HG03097 (cell line): ENCODE measurements at regions not wholly inside any gene's neighbourhood (a gene's known extent, or its start where the extent isn't known, plus 50 kb on each side); places are given as distances from the start of the nearest gene placed in this dataset.

Experiments used
- ATAC-seq: cut with Tn5 transposase; IDR thresholded peaks from one replicate; pipeline ENCODE4 v1.9.1; 2021; ENCODE audit not compliant: unreplicated experiment, low FRiP score

DNA sequence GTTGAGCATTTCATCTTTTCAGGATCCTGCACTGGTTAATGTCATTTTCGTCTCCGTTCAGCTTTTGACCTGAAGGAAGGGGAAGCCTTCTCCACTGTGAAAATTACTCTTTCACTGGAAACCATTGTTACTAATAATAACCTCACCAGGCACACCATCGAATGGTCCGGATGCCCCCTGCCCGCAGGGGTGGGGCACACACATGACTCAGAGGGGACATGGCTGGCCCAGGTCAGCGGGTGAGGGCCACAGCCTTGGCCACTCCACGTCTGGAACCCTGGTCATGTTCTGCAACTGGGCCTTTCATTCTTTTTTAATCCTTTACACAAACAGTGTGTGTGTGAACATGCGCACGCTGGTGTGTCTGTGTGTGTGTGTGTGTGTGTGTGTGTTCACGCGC, 191.8 kb downstream of the BCOR start:
- no peak for ATAC-seq

DNA sequence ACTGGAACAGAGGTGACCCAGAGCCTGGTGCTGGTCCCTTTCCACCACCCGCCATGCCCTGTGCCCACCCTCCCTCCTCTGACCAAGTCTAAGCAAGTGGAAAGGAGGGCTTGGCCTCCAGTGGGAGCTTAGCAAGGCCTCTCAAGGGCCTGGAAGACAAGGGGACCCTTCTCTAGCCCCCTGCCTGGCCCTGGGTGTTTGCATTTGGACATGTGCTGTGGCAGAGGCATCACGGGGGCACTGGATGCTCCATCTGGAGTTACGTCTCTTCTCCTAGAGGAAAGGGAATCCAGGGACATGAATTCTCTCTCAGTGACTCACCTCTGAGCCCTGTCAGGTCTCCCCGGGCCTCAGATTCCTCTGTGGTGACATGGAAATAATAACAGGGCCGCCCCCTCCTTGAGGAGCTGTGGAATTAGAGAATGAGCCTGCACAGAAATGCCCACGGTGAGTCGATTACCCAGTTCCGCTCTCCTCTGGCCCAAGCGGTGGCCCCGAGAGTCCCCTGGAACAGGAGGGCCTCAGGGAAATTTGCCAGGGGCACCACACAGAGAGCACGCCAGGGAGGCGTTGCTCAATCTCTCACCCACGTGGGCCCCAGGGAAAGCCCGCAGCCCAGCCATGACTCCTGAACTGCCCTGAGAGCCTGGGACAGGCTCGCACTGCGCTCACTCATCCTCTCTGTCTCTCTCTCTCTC, 189.6 kb downstream of the BCOR start:
- ATAC-seq: no peak

DNA sequence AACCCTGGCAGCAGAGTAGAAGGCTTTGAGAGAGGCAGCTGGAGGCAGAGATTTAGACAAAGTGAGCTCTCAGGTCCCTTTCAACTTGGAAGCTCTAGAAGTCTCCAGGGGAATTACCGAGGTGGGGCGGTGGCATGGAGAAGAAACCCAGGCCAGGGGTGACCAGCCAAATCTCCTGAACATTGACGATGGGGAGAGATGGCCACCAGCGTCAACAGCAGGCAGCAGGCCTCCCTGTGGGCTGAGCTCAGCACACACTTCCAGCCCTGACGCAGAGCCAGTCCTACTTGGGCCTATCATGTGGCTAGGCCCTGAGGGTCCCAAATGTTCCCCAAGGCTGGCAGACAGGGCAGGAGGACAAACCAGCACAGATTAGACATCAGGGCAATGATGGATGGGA, 187.8 kb downstream of the BCOR start:
- no peak for ATAC-seq

DNA sequence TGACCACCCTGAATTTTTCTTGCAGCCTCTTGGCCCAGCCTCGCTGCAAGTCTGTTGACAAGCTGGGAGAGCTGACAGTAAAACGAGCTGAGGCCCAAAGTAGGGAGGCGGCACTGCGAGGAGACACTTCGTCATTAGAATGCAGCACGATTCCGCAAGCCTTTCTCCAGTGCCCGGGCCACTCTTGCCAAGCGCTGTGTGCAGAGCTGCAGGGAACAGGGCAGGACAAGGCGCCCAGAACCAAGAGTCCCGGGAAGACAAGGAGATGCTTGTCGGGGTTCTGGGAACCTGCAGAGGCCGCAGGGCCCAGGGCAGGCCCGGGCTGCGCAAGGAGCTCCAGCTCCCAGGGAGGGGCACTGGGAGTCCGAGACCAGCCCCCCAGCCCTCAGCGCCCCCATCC, 187.1 kb downstream of the BCOR start:
- no peak for ATAC-seq

DNA sequence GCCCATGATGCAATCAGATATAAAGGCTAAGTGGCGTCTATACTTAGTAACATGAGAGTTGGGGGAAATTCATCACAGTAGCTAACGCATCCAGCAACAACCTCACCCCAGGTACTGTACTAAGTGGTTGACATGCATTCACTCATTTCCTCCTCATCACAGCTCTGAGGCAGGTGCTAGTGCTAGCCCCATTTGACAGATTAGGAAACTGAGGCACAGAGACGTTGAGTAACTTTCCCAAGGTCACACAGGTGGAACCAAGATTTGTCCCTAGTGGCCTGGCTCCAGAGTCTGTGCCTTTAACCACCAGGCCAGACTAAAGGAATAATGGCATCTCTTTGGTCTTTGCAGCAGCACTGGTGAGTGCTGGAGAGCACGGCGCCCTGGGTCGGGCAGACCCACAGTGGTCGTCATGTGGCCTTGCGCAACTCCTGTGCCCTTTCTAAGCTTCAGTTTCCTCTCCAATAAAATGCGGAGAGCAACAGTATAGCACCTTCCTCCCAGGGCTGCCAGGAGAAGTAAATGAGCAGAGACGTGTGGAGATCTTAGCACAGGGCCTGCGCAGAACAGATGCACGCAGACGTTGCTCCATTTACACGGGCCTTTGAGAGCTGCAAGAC, 186.4 kb downstream of the BCOR start:
- no peak for ATAC-seq

DNA sequence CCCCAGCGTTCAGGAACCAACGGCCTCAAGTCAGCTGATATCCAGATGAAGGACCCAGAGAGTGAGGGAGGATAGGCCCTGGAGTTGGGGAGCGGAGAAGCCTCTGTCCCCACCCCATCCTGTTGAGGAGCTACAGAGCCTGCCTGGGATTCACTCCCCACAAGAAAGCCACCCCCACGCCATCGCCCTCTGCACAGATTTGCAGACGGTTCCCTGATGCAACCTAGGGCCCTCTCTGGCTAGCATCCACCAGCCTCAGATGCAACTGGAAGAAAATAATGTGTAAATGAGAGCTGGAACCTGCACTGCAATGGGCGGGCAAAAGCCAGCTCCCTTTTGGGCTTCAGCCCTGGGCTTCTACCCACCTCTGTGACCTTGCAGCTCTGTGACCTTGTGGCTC, 185.6 kb downstream of the BCOR start:
- no peak for ATAC-seq

DNA sequence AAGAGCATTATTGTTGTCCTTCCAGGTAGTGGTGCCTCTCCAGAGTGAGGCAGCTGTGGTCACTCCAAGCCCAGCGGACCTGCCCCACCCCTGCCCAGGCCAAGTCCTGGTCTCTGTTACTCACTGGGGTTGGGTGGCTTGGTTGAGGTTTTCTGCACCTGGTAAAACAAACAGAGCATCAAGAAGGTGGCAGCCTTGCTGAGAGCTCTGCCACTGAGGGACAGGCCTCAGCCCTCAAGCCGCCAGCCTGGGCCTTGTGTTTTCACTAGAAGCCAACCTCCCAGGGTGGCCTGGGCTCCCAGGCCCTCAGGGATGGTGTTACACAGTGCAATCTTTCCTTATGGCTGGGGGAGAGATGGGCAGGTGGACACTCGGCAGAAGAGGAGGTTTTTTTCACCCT, 182.7 kb downstream of the BCOR start:
- ATAC-seq: no peak

DNA sequence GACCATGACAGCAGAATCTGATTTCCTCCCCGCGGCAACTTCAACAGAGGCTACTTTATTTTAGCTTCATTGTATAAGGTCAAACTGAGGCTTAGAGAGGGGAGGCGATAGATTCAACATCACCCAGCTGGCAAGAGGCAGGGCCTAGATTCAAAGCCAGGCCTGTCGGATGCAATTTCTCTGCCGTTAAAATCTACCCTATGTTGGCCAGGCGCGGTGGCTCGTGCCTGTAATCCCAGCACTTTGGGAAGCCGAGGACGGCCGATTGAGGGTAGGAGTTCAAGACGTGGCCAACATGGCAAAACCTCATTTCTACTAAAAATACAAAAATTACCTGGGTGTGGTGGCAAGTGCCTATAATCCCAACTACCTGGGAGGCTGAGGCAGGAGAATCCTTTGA, 182.2 kb downstream of the BCOR start:
- ATAC-seq: no peak

DNA sequence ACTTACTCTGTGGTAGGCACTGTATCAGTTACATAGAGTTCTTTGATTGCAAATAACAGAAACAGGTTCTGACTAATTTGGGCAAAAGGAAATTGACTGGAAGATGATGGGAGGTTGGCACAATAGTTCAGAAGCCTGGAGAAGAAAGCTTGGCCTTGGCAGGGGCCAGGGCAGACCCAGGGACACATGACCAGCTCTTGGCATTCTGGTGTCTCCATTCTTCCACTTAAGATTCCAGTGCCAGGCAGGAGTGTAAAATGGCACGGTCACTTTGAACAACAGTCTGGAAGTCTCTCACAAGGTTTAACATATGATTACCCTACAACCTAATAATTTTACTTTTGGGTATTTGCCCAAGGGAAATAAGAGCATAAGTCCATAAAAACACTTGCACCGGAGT, 175.9 kb downstream of the BCOR start:
- no peak for ATAC-seq

DNA sequence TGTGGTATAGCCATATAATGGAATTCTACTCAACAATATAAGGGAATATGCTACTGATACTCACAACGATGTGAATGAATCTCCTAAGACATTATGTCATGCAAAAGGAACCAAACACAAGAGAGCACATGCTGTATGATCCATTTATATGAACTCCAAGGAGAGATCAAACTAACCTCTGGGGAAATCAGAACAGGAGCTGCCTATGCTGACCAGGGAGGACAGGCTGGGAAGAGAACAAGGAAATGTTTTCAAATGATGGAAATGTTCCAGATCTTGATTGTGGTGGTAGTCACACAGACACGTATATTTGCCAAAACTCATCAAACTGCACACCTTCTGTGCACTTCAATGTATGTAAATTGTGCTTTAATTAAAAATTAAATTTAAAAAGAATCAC, 175.3 kb downstream of the BCOR start:
- no peak for ATAC-seq

DNA sequence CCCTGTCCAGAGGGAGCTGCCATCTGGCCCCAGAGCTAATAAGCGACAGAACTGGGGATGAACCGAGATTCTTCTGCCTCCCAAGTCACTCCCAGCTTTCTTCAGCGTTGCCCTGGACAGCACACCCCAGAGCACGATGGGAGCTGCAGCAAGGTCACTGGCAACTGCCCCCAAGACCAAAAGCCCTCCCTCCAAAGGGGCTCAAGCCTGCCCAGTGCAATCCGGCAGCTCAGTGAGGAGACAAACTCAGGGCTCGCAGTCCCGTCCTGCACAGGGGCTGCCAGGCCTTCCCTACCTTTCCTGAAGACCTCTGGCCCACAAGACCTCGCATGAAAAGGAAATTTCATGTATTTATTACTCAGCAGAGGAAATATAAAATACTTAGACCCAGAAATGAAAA, 174.8 kb downstream of the BCOR start:
- ATAC-seq: no peak

DNA sequence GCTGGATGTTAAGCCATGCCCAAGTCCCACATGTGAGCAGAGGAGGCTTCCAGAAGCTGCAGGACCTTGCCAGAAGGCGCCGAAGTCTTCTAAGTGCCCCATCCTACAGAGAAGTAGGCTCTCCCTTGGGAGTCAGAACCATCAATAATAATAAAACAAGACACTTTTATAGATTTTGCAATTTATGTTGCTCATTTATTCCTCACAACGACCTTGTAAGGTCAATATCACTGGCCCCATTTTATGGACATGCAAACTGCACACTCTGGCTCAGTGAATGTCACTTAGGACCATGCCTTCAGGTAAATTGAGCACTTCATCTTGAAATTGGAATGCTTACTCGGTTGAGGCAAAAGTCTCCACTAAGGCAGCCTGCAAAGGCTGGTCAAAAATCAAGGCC, 170.4 kb downstream of the BCOR start:
- ATAC-seq: no peak

DNA sequence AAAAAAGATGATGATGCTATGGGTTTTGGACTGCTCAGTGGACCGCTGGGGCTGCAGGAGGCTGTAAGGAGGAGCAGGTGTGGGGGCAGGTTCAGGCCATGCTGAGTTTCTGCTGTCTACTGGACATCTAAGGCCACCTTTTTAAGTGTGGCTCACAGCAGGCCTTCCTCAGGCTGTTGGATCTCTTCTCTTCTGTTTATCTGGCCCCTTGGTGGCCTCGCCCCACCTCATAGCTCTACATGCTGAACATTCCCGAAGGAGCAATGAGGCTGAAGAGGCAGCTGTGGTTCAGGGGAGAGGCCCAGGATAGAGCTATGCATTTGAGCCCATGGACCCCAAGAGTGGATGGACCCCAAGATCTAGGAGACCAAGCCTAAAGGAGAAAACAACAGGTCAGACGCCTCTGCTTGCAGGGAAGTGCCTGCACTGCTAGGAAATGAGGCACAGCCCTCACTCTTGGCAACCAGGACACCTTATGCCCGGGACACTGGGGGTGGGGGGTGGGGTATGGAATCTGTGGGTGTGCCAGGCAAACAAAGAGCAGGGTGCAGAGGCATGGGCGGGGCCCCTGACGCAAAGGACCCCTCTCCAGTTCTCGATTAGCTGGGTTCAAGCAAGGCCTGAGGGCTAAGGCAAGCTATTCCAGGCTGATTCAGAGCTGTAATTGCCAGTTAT, 168.9 kb downstream of the BCOR start:
- no peak for ATAC-seq

DNA sequence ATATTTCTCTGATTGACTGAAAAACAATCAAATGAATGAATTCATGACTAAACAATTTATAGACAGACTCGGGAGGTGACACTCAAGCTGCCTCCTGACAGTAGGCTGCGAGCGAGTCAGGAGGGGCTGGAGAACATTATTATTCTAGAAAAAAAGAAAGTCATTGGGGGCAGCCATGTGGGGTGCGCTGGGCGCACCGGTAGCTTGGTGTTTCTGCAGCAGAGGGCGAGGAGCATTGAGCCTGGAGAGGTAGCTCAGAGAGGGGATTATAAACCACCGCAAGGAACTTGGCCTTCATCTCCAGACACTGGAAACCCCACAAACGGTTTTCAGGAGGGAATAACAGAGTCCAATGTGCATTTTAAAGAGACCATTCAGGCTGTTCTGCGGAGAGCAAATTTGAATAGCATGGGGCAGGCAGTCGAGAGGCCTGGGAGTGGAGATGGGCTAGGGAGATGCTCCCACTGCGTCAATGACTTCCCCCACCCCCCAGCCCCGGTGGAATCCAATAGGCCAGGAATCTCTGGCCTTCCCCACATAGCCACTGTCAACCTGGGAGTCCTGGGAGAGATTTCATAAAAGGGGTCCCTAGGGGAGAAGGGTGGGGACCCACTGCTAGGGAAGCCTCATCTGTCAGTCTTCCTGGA, 168.3 kb downstream of the BCOR start:
- no peak for ATAC-seq

DNA sequence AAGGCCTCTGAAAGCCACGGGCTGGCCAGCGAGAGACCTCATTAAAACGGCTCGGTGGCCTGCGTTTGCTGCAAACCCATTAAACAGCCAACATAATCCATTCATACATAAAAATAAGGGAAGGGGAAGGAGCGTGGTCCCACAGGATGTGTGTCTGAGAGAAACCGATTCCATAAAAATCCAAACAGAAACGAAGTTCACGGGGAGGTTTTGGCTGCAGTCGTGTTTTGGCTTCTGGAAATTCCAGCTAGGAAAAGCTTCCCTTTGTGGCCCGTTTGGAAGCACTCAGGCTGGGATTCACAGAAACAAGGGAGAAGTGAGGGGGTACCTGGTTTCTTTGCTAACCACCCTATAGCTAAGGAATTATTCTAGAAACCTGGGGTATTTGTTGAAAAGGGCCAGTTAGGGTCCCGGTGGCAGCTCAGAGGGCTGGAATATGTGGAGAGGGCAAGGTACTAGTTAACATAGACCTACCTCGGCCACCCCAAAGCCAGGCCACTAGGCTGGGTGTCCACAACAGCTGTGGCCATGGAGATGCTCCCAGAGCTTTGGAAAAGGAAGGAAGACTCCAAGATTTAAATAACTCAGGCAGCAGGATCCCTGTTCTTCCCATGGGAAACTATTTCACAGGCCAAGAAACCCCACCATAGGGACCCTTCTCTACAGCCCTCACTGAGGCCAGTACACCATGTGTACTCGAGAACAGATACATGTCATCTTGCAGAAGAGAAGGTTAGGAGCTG, 166.8 kb downstream of the BCOR start:
- ATAC-seq: no peak

DNA sequence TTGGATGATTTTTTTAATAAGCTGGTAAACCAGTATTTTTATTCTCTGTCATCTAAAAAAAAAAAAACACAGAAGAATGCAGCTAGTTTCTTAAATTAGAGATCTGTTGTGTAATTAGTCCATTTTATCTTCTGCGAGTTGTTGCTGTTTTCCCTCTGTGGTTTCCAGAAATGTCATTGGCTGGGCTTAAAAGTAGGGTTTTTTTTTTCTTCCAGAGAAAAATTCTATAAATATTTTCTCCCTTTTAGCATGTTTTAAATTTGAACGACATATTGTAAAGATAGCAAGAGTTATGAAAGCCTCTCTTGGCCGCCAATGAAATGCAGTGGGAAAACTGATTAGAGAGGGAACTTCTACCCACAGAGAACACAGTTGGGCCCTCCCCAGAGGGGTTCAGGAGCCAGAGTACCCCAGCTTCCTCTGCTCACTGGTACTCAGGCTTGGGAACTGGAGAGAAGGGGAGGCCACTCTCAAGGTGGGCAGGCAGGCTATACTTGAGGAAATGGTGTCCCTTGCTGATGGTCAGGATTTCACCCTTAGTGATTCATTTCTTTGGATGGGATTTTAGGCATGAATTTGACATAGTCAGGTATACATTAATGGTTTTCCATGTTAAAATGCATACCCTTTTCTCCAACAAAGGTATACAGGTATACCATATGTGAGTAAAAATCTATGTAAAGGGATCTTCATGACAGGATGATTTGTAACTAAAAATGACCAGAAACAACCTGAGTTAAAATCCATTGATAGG, 166.1 kb downstream of the BCOR start:
- ATAC-seq: no peak

DNA sequence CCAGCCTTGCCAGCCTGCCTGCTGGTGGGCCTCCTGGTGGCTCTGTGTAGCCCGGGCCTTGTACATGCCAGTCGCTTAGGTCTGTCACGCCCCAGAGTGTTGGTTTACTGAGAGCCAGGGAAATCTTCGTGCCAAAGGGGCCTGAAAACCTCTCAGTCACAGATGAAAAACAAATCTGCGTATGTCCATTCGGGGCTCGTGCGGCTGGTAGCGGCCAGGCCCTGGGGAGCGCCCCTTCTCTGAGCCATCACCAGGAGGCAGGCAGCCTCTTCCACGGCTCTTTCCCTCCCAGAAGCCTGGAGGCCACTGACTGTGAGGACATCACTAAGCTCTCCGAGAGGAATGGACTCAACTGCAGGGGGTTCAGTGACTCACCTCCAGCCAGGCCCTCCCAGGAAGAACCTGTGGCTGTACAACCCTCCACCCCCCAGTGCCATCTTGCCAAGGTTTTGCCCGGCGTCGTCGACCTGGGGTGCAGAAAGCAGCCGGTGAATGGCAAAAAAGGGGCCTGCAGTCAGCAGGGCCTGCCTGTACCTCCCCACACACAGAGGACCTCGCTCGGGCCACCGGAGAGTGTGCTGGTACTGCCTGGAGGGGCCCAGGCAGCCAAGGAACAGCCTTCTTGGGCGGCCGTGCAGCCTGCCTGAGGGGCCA, 162.2 kb downstream of the BCOR start:
- no peak for ATAC-seq

DNA sequence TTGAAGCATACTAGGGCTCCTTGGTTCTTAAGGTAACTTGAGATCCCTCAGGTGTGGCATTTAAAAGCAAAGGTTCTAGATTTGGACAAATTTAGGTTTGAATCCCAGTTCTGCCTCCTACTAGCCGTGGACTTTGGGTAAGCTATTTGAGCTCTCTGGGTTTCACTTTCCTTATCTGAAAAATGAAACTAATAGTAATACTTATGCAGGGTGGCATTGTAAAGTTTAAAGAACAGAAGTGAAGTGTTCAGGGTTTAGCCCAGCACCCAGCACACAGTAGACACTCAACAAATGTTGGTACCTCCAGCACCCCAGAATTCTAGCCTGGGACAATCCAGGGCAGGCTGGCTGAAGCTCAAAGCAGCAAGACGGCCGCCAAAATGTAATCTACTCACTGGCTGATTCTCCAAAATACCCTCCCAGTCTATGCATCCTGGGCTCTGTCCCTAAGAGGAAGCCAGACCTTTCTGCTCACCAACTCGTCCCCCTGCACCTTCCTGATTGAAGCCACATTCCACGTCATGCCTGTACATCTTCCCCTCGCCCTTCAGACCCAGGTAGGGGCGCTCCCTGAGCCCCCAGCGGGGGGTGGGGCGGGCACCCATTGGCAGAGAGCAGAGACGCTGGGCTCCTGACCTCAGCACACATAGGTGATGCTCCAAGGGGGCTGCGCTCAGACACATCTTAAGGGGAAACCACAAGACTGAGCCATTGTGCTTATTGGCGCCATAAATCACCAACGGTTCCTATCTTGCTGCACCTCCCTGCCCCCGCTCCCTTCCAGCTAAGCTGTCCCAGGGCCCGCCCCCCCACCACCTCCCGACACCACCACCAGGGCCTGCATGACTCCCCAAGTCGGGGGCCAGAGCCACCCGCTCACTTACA, 160.6 kb downstream of the BCOR start:
- no peak for ATAC-seq

DNA sequence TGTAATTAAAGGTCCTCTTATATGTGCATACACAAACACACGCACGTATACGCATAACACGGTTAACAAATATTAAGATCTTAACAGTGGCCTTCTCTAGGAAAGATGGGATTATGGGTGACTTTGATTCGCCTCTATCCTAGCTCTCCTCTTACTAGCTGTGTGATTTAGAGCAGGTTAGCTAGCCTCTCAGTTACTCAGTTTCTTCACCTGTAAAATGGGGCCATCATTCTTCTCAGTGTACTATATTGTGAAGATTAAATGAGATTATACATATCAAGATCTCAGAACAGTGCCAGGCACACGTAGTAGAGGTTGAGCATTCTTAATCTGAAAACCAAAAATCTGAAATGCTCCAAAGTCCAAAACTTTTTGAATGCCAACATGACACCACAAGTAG, 159.3 kb downstream of the BCOR start:
- no peak for ATAC-seq
